IPS-18a (cell line): ENCODE measurements at regions not wholly inside any gene's neighbourhood (a gene's known extent, or its start where the extent isn't known, plus 50 kb on each side); places are given as distances from the start of the nearest gene placed in this dataset.

Source experiments
- H3K27ac ChIP-seq: one replicate; pipeline ENCODE4 v1.5.1; 2013; ENCODE audit warnings: low read length
- H3K27me3 ChIP-seq: one replicate; pipeline ENCODE4 v1.6.1; 2013; ENCODE audit warnings: mild to moderate bottlenecking, low read length; ENCODE audit not compliant: control insufficient read depth, insufficient read depth
- H3K36me3 ChIP-seq: one replicate; pipeline ENCODE4 v1.6.1; 2013; ENCODE audit warnings: low read depth, low read length; ENCODE audit not compliant: control insufficient read depth
- H3K4me1 ChIP-seq: one replicate; pipeline ENCODE4 v1.6.1; 2013; ENCODE audit warnings: low read depth, low read length; ENCODE audit not compliant: control insufficient read depth
- H3K4me3 ChIP-seq: one replicate; pipeline ENCODE4 v1.5.1; 2013; ENCODE audit warnings: low read length
- H3K9ac ChIP-seq: one replicate; pipeline ENCODE4 v1.6.1; 2013; ENCODE audit warnings: mild to moderate bottlenecking, low read length, moderate library complexity
- H3K9me3 ChIP-seq: one replicate; pipeline ENCODE4 v1.6.1; 2013; ENCODE audit warnings: low read depth, low read length; ENCODE audit not compliant: control insufficient read depth

DNA sequence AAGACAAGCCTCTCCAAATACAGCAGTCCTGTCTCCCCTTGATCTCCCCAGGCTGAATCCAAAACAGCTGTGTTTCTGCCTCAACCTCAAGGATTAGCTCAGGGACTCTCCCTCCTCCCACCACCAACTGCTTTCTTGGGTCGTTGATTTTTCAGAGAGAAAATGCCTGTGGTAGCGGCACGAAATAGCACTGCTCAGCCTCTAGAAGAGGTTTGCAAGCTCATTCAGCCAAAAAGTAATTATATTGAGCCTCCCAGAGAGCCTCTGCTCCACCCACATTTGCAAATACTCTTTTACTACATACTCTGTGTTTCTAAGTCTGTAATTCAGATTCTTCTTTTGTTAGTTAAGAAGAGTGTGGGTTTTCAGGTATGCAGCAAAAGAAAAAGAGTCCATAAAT is 396.4 kb upstream of the TNP1 start:
- no peak overlapping the region for H3K27ac ChIP-seq
- H3K9ac ChIP-seq, result no peak overlapping the region
- no peaks in the 10 kb centered on the region for H3K4me1 ChIP-seq
- H3K4me3 ChIP-seq, result no peak overlapping the region
- no peaks in the 10 kb centered on the region for H3K9me3 ChIP-seq
- H3K27me3 ChIP-seq, result peaks cover 42% of the 10 kb centered on the region
- H3K36me3 ChIP-seq, result no peaks in the 10 kb centered on the region

DNA sequence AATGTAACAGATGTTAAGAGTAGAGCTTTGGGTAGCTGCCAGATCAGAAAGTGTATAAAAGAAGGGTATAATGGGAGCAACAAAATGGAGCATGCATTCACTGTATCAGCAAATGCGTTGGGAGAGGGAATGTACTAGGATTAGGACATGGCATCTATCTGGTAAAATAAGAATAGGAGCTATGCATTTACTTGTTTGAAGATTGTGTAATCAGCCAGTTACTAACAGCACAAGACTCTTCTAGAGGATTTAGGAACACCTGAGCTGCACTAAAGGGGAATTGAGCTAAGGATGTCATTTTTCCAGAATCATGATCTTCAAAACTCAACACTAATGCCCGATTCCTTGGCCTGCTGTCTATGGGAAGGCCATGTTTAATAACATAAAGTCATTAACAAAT is 394.2 kb upstream of the TNP1 start:
- H3K27me3 ChIP-seq, result peaks cover 25% of the 10 kb centered on the region
- H3K9ac ChIP-seq, result no peak overlapping the region
- no peaks in the 10 kb centered on the region for H3K9me3 ChIP-seq
- H3K4me1 ChIP-seq, result no peaks in the 10 kb centered on the region
- no peak overlapping the region for H3K27ac ChIP-seq
- no peak overlapping the region for H3K4me3 ChIP-seq
- no peaks in the 10 kb centered on the region for H3K36me3 ChIP-seq

DNA sequence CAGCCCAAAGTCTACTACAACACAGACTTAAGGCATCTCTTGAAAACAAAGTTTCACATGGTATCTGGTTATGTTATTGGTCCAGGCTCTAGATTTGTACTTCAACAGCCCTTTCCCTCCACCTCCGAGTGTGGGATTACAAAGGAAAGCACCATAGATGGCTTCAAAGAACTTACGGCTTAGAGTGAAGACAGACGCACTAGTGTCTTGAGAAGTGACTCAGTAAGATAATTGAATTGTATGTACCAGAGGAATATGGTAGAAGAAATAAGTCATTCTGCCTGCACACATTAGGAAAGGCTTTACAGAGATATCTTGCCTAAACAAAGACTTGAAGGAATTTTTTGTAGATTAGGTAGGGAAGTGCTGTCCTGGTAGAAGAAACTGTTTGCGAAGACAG is 392.3 kb upstream of the TNP1 start:
- H3K4me3 ChIP-seq, result no peak overlapping the region
- peaks cover 25% of the 10 kb centered on the region for H3K27me3 ChIP-seq
- no peaks in the 10 kb centered on the region for H3K4me1 ChIP-seq

DNA sequence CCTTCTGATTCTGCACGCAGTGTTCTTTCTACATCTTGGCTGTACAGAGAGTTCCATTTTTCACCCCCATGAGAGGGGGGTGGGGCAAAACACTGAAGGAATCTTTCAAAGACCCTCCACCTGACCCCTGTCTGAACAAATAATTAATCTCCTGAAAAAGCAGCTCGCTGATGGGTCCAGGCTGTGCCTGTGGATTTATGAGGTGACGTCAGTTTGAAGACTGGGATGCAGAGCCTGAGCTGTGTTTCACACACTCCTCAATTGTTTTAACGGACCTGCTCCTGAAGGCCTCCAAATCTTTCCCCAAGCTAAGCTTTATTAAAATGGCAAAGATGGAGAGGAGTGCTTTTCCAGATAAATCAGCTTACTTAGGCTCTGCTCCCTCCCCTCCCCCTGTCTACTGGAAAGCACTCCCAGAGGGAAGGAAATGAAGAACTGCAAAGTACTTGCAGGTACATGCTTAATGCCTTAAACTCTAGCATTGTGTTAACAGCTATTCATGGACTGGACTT is 390.2 kb upstream of the TNP1 start:
- Histone ChIP-seq H3K4me1 (no peaks in the 10 kb centered on the region), H3K27ac (no peak overlapping the region), H3K27me3 (peaks cover 14% of the 10 kb centered on the region), H3K9ac (no peak overlapping the region), H3K36me3 (no peaks in the 10 kb centered on the region), H3K9me3 (no peaks in the 10 kb centered on the region), H3K4me3 (no peak overlapping the region)

More for the DNA sequence above, 392.3 kb upstream of the TNP1 start:
- no peaks in the 10 kb centered on the region for H3K9me3 ChIP-seq
- H3K9ac ChIP-seq, result no peak overlapping the region
- H3K36me3 ChIP-seq, result no peaks in the 10 kb centered on the region
- H3K27ac ChIP-seq, result no peak overlapping the region

DNA sequence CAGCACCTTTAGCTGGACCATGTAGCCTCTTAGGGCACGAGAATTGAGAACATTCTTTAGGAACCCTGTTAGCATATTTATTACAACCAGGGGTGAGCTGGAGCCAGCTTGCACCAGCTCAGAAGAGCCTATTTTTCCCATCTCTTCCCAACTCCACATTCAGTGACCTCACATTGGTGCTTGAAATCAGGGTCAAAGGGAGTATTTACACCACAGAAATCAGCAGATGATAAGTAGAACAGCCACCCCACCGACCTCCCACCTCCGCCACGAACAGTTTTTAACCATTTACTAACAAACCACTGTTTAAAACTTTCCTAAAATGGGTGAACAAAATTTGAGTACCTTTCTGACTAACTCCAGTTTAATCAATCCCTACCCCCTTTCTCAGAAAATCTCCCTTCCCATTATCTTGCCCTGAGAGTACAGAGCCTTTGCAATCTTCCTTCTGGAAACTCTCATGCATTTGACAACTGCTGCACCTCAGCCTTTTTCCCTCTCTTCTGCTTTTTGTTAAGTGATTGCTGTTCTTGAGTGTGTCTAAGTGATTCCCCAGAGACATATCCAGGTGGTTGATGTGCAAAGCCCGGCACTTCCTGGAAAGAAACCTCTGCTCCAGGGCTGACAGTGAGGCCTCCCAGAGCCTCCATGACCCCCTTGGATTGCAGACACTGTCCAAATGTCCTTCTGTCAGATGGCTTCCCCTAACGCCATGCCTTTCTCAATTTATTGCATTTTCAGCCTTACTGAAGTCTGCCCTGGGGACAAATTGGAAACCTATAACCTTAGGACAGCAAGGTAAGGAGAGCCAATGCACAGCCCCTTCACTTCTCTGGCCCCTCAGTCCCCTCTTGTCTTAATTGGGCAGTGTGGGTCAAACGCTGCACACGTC is 389.5 kb upstream of the TNP1 start:
- no peaks in the 10 kb centered on the region for H3K9me3 ChIP-seq
- H3K4me1 ChIP-seq, result no peaks in the 10 kb centered on the region
- H3K27ac ChIP-seq, result no peak overlapping the region
- peaks cover 14% of the 10 kb centered on the region for H3K27me3 ChIP-seq
- no peak overlapping the region for H3K9ac ChIP-seq
- H3K4me3 ChIP-seq, result no peak overlapping the region
- H3K36me3 ChIP-seq, result no peaks in the 10 kb centered on the region

DNA sequence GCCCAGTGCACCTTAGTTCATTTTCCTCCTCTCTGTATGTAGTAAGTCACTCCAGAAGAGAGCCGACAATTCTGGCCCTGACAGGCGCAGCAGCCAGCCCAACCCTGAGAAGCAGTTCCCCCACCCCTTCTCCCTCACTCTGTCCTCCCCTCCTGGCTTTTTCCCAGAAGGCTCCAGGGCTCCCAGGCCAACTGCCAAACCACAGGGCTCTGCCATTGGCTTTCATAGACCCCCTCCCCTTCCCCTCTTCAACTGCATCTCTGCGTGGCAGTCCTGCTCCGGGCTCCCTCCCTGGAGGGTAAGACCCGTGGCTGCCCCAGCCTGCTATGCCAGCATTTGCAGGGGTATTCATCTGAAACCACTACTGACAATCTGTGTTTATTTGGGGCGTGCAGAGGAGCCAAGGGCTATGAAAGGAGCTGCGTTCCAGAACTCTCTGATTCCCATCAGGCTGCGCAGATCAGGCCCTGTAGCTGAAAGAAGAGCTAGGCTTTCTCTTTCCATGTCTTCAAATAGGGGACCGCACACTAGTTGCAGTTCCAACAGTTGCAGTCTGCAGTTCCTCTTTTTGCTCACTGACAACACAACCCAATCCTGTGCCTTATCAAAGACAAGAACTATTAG is 388.6 kb upstream of the TNP1 start:
- Histone ChIP-seq H3K4me3 (no peak overlapping the region), H3K27ac (no peak overlapping the region), H3K4me1 (no peaks in the 10 kb centered on the region), H3K9me3 (no peaks in the 10 kb centered on the region), H3K27me3 (peaks cover 5% of the 10 kb centered on the region), H3K36me3 (no peaks in the 10 kb centered on the region), H3K9ac (no peak overlapping the region)

DNA sequence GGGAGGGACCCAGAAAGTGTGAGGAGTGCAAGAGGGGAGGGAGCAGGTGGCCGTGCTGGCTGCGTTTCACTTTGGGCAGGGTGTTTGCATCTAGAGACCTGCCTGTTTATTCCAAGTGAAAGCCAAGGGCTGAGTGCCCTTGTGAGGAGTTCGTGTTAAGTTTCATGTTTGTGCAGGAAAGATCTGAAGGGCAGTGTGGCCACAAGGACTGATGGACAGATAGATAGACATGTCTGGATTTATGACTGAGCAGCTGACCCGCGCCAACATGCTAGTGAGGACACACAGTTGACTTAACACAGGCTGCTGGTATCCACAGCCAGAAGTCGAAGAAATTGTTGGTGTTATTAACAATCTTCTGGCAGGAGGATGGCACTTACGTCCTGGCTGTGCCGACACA is 387.6 kb upstream of the TNP1 start:
- H3K4me1 ChIP-seq, result no peaks in the 10 kb centered on the region
- no peak overlapping the region for H3K27ac ChIP-seq
- no peak overlapping the region for H3K4me3 ChIP-seq
- H3K9me3 ChIP-seq, result no peaks in the 10 kb centered on the region
- H3K27me3 ChIP-seq, result peaks cover 5% of the 10 kb centered on the region
- H3K9ac ChIP-seq, result no peak overlapping the region
- H3K36me3 ChIP-seq, result no peaks in the 10 kb centered on the region

DNA sequence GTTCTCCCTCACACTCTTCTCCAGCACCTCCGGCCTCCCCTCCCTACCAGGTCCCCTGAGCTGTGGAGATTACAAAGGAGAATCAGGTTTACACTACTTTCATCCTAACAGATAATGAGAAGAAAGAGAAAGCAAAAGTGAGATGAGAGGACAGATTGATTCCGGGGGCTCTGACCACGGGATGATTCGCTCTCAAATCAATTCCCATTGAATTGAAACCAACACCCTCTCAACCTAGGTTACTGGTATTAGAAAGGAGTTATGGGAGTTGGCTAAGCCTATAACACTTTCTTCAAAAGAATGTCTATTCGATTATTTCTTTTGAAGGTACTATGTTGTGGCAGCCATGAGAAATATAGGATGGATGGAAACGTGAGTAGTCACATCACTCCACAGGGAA is 386.2 kb upstream of the TNP1 start:
- H3K27ac ChIP-seq, result no peak overlapping the region
- no peaks in the 10 kb centered on the region for H3K9me3 ChIP-seq
- H3K4me3 ChIP-seq, result no peak overlapping the region
- no peaks in the 10 kb centered on the region for H3K36me3 ChIP-seq
- H3K27me3 ChIP-seq, result no peaks in the 10 kb centered on the region
- no peaks in the 10 kb centered on the region for H3K4me1 ChIP-seq
- H3K9ac ChIP-seq, result no peak overlapping the region

DNA sequence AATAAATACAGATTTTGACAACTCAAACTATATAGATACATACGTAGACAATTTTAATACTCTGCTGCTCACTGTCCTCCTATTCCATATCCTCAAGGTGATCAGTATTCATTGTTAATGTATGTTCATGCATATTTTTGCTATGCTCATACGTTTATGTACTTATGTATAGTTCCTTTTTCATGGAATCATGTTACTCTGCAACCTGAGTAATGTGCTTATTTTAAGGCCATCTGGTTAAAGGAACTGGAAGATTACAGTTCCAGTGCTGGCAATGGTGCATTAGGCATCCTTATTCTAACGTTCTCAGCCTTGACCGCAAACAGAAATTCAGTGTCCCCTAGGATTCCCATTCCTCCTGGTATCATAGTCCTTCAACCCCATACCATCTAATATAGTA is 385.0 kb upstream of the TNP1 start:
- Histone ChIP-seq H3K36me3 (no peaks in the 10 kb centered on the region), H3K9ac (no peak overlapping the region), H3K27me3 (no peaks in the 10 kb centered on the region), H3K4me3 (no peak overlapping the region), H3K4me1 (no peaks in the 10 kb centered on the region), H3K9me3 (no peaks in the 10 kb centered on the region), H3K27ac (no peak overlapping the region)

DNA sequence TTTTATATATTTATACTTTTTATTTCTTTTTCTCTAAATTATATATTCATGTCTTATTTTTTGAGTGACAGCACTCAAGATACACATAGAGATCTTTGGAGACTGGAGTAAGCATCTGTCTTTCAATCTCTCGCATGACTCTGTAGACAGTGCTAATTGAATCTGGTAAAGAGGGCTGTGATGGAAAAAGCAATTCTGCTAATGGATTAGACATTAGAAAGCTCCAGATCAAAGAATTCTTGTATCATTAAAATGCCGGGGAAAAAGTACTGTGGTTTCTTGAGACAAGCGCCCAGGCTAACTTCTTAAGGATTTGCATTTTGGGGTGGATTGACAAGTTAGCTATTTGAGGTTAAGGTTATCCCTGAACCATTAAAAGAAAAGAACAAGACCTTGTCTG is 383.1 kb upstream of the TNP1 start:
- H3K4me1 ChIP-seq, result no peaks in the 10 kb centered on the region
- H3K36me3 ChIP-seq, result no peaks in the 10 kb centered on the region
- no peaks in the 10 kb centered on the region for H3K27me3 ChIP-seq
- H3K9me3 ChIP-seq, result no peaks in the 10 kb centered on the region
- H3K27ac ChIP-seq, result no peak overlapping the region
- H3K4me3 ChIP-seq, result no peak overlapping the region
- no peak overlapping the region for H3K9ac ChIP-seq

DNA sequence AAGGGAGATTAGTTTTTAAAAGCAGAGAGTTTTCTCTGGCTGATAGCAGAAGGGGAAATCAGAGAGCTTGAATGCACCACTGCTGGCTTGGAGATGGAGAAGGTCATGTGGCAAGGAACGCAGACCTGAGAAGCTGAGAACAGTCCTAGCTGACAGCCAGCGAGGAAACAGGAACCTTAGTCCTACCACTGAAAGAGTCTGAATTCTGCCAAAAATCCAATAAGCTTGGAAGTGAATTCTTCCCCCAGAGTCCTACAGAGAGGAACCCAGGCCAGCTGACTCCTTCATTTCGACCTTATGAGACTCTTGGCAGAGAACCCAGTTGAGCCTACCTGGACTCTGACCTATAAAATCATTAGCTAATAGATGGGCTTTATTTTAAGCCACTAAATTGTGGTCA is 371.9 kb upstream of the TNP1 start:
- H3K9me3 ChIP-seq, result no peaks in the 10 kb centered on the region
- no peak overlapping the region for H3K9ac ChIP-seq
- no peak overlapping the region for H3K27ac ChIP-seq
- H3K4me3 ChIP-seq, result no peak overlapping the region
- H3K27me3 ChIP-seq, result no peaks in the 10 kb centered on the region
- H3K4me1 ChIP-seq, result no peaks in the 10 kb centered on the region
- no peaks in the 10 kb centered on the region for H3K36me3 ChIP-seq

DNA sequence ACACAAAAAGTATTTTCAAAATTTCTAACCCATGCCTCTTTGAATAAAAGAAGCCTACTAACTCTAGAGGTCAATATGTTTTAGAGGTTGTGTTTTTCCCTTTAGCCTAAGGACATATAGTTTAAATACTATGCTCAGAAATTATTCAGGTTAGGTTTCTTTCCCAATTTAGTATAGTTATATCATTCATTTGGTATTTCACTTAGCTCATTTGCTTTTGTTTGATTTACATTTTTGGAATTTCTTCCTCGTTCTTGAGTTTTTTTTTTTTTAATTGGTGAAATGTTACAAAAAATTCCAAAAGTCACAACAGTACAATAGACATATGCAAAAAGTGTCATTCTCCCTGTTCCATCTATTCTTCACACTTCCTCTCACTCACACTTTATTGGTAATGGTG is 371.3 kb upstream of the TNP1 start:
- no peak overlapping the region for H3K27ac ChIP-seq
- no peak overlapping the region for H3K4me3 ChIP-seq
- H3K9ac ChIP-seq, result no peak overlapping the region
- H3K36me3 ChIP-seq, result no peaks in the 10 kb centered on the region
- no peaks in the 10 kb centered on the region for H3K4me1 ChIP-seq
- H3K27me3 ChIP-seq, result no peaks in the 10 kb centered on the region
- H3K9me3 ChIP-seq, result no peaks in the 10 kb centered on the region
